Kidney epithelial cell (primary cell): ENCODE measurements at regions not wholly inside any gene's neighbourhood (a gene's known extent, or its start where the extent isn't known, plus 50 kb on each side); places are given as distances from the start of the nearest gene placed in this dataset.

ENCODE experiments used
- DNase-seq: peaks from one replicate; pipeline ENCODE4 v3.0.0-alpha.2; 2010; ENCODE audit warnings: low read depth
- H3K27me3 ChIP-seq: 2 replicates; pipeline ENCODE4 v1.6.0; 2011; ENCODE audit warnings: low read length; ENCODE audit not compliant: control insufficient read depth, insufficient read depth
- H3K36me3 ChIP-seq: 2 replicates; pipeline ENCODE4 v1.5.1; 2011; ENCODE audit warnings: low read length; ENCODE audit not compliant: control insufficient read depth, insufficient read depth
- H3K4me3 ChIP-seq: 2 replicates; pipeline ENCODE4 v1.5.1; 2011; ENCODE audit warnings: low read depth, mild to moderate bottlenecking, control low read depth, low read length
- CTCF ChIP-seq: IDR thresholded peaks from 2 replicates; pipeline ENCODE4 v1.5.1; 2011; ENCODE audit warnings: mild to moderate bottlenecking, moderate library complexity, low read length, control low read depth, inconsistent platforms; ENCODE audit not compliant: insufficient read depth, poor library complexity, severe bottlenecking

GRCh38 chr1:37237948-37238347 is 203.6 kb upstream of the GRIK3 start:
- H3K27me3 ChIP-seq = peaks cover 2% of the 10 kb centered on the region
- no peak for DNase-seq
- TF ChIP-seq CTCF = no peak
- no peak overlapping the region for H3K4me3 ChIP-seq
- no peaks in the 10 kb centered on the region for H3K36me3 ChIP-seq

- no peak overlapping the region for H3K4me3 ChIP-seq
- no peak for TF ChIP-seq CTCF
- no peak for DNase-seq
- peaks cover 2% of the 10 kb centered on the region for H3K27me3 ChIP-seq
- H3K36me3 ChIP-seq = no peaks in the 10 kb centered on the region
These were observed 204.3 kb upstream of the GRIK3 start for GRCh38 chr1:37238364-37239224.

- no peak for TF ChIP-seq CTCF
- no peak for DNase-seq
- Histone ChIP-seq H3K36me3 (no peaks in the 10 kb centered on the region), H3K27me3 (peaks cover 2% of the 10 kb centered on the region), H3K4me3 (no peak overlapping the region)
These were observed 205.0 kb upstream of the GRIK3 start for GRCh38 chr1:37239225-37239740.

- no peak for TF ChIP-seq CTCF
- Histone ChIP-seq H3K4me3 (no peak overlapping the region), H3K27me3 (peaks cover 2% of the 10 kb centered on the region), H3K36me3 (no peaks in the 10 kb centered on the region)
- no peak for DNase-seq
These were observed 206.6 kb upstream of the GRIK3 start for GRCh38 chr1:37240897-37241296.

- no peak for TF ChIP-seq CTCF
- DNase-seq = no peak
- no peak overlapping the region for H3K4me3 ChIP-seq
- peaks cover 2% of the 10 kb centered on the region for H3K27me3 ChIP-seq
- no peaks in the 10 kb centered on the region for H3K36me3 ChIP-seq
These were observed 208.2 kb upstream of the GRIK3 start for GRCh38 chr1:37242501-37242900.
